Endothelial cell of umbilical vein (primary cell): ENCODE measurements at regions not wholly inside any gene's neighbourhood (a gene's known extent, or its start where the extent isn't known, plus 50 kb on each side); places are given as distances from the start of the nearest gene placed in this dataset.

ENCODE experiments used
- BruUV-seq: library from RNA; stranded (reverse); fragments of 400-500 nt; replicated peaks from 2 replicates; lab custom pipeline; 2021; lab: Mats Ljungman, UMichigan
- CTCF ChIA-PET: fragments of 300-600, 350-600 bp; sonication (Branson Sonifier 250); formaldehyde crosslinking; loops from one replicate; lab custom pipeline; 2021; ENCODE audit warnings: antibody characterized with exemption, inconsistent platforms; lab: Charles Lee
- POLR2A ChIA-PET: fragments of 300-600, 350-600 bp; sonication (Branson Sonifier 250); formaldehyde crosslinking; loops from one replicate; lab custom pipeline; 2021; ENCODE audit warnings: antibody characterized with exemption, inconsistent platforms; lab: Charles Lee
- DNase-seq: peaks from one replicate; pipeline ENCODE4 v3.0.0-alpha.2; 2011; ENCODE audit warnings: low read depth, low spot score
- FAIRE-seq: peaks from 2 replicates; lab custom pipeline; 2011; peaks lifted over from hg19 to GRCh38; lab: Jason Lieb, UNC
- H2AFZ ChIP-seq: 2 replicates; pipeline ENCODE4 v1.6.0; 2012; ENCODE audit warnings: low read depth, low read length, control low read depth, inconsistent platforms
- H3K27ac ChIP-seq: 2 replicates; pipeline ENCODE4 v1.5.1; 2011; ENCODE audit warnings: low read depth, mild to moderate bottlenecking, control low read depth, low read length, moderate library complexity; ENCODE audit not compliant: insufficient read depth
- H3K27me3 ChIP-seq, 2 experiments: 2 replicates each; pipeline versions ENCODE4 v1.6.0 to v1.6.1; 2011; ENCODE audit warnings: low read length in 2 of 2, mixed read lengths in 1 of 2; ENCODE audit not compliant: control insufficient read depth in 2 of 2, insufficient read depth in 2 of 2
- H3K36me3 ChIP-seq, 2 experiments: 2 replicates in 1 of 2; 3 replicates in 1 of 2; pipeline ENCODE4 v1.5.1; 2011; ENCODE audit warnings: low read length in 2 of 2, mild to moderate bottlenecking in 1 of 2, moderate library complexity in 1 of 2; ENCODE audit not compliant: control insufficient read depth in 2 of 2, insufficient read depth in 2 of 2; ENCODE audit errors: extremely low read depth in 1 of 2
- H3K4me1 ChIP-seq: 3 replicates; pipeline ENCODE4 v1.5.1; 2011; ENCODE audit warnings: mild to moderate bottlenecking, low read length; ENCODE audit not compliant: control insufficient read depth, insufficient read depth; ENCODE audit errors: extremely low read depth
- H3K4me2 ChIP-seq: 2 replicates; pipeline ENCODE4 v1.6.1; 2011; ENCODE audit warnings: low read length, control low read depth, mixed read lengths; ENCODE audit not compliant: insufficient read depth
- H3K4me3 ChIP-seq, 3 experiments: fragments of 200-600 bp in 1 of 3; sonication (generic), shearing (Covaris generic) in 1 of 3; replicated peaks in 1 of 3; 2 replicates each; pipeline ENCODE4 v1.5.1; 2011 to 2016; ENCODE audit warnings: control low read depth in 3 of 3, low read length in 3 of 3, mild to moderate bottlenecking in 2 of 3, inconsistent platforms in 1 of 3, low read depth in 1 of 3, moderate library complexity in 1 of 3; ENCODE audit not compliant: insufficient read depth in 1 of 3
- H3K79me2 ChIP-seq: 2 replicates; pipeline ENCODE4 v1.6.0; 2012; ENCODE audit warnings: low read length, inconsistent platforms; ENCODE audit not compliant: control insufficient read depth, insufficient read depth
- H3K9ac ChIP-seq: replicated peaks from 2 replicates; pipeline ENCODE3; 2011; ENCODE audit warnings: low read length, control low read depth; ENCODE audit not compliant: insufficient read depth; ENCODE audit errors: extremely low read depth
- H3K9me1 ChIP-seq: replicated peaks from 3 replicates; pipeline ENCODE4 v1.6.0; 2011; ENCODE audit warnings: mild to moderate bottlenecking, low read length; ENCODE audit not compliant: control insufficient read depth, insufficient read depth; ENCODE audit errors: extremely low read depth
- H3K9me3 ChIP-seq: replicated peaks from 2 replicates; pipeline ENCODE4 v1.5.1; 2012; ENCODE audit warnings: low read length, inconsistent platforms; ENCODE audit not compliant: control insufficient read depth, insufficient read depth
- H4K20me1 ChIP-seq: replicated peaks from 2 replicates; pipeline ENCODE3; 2011; ENCODE audit warnings: mild to moderate bottlenecking, low read length; ENCODE audit not compliant: control insufficient read depth, insufficient read depth; ENCODE audit errors: extremely low read depth
- CTCF ChIP-seq, 2 donors: IDR thresholded peaks; 1 replicate in 1 of 2; 2 replicates in 1 of 2; pipeline ENCODE4 v1.5.1; 2011; ENCODE audit warnings: low read length in 2 of 2, mild to moderate bottlenecking in 2 of 2, moderate library complexity in 2 of 2, control low read depth in 1 of 2, inconsistent platforms in 1 of 2, low read depth in 1 of 2; ENCODE audit not compliant: insufficient read depth in 1 of 2; ENCODE audit errors: extremely low read depth in 1 of 2
- EZH2 ChIP-seq: IDR thresholded peaks from 2 replicates; pipeline ENCODE4 v1.6.1; 2012; ENCODE audit warnings: borderline replicate concordance, low read depth, mild to moderate bottlenecking, moderate library complexity, low read length, inconsistent platforms; ENCODE audit not compliant: severe bottlenecking
- FOS ChIP-seq: IDR thresholded peaks from 2 replicates; pipeline ENCODE4 v1.6.1; 2011; ENCODE audit warnings: mild to moderate bottlenecking, low read length, moderate library complexity, borderline replicate concordance; ENCODE audit not compliant: insufficient read depth
- GATA2 ChIP-seq: IDR thresholded peaks from 2 replicates; pipeline ENCODE4 v1.7.0; 2011; ENCODE audit warnings: low read depth, mild to moderate bottlenecking, moderate library complexity, mixed read lengths, low read length; ENCODE audit not compliant: insufficient read length, insufficient read depth
- JUN ChIP-seq: IDR thresholded peaks from 2 replicates; pipeline ENCODE4 v1.6.1; 2011; ENCODE audit warnings: borderline replicate concordance, low read depth; ENCODE audit not compliant: insufficient read length, insufficient read depth
- MYC ChIP-seq: IDR thresholded peaks from one replicate; pipeline ENCODE4 v1.6.1; 2011; ENCODE audit warnings: mild to moderate bottlenecking, low read depth, low read length
- POLR2A ChIP-seq: IDR thresholded peaks from 2 replicates; pipeline ENCODE4 v1.6.1; 2012; ENCODE audit warnings: low read depth, mild to moderate bottlenecking, control low read depth, low read length
- POLR2AphosphoS5 ChIP-seq: IDR thresholded peaks from 2 replicates; pipeline ENCODE4 v1.6.1; 2012; ENCODE audit warnings: low read depth, mild to moderate bottlenecking, control low read depth, low read length, moderate library complexity; ENCODE audit not compliant: insufficient read depth
- dilution Hi-C: fragments of 300-500 bp; cut with MboI; formaldehyde crosslinking; loops from one replicate; pipeline ENCODE4 v1.15.0; 2019; ENCODE audit warnings: low sequenced_read_pairs; ENCODE audit not compliant: extremely low pct_ligation_motif_present
- intact Hi-C: fragments of 100-400 bp; cut with micrococcal nuclease; formaldehyde crosslinking; loops from one replicate; pipeline ENCODE4 v1.10.0; 2022
- TF ChIP-seq, protein P1 (sequence below): IDR thresholded peaks from 2 replicates; pipeline ENCODE4 v1.6.1; 2011; ENCODE audit not compliant: insufficient read depth, insufficient read length

GRCh38 chr12:22969521-22969920, 344.6 kb downstream of the ETNK1 start:
- H3K9ac ChIP-seq = no peak overlapping the region
- no peaks in the 10 kb centered on the region for H3K79me2 ChIP-seq
- no peaks in the 10 kb centered on the region for H3K9me1 ChIP-seq
- DNase-seq = no peak
- no peak overlapping the region for H3K27ac ChIP-seq
- CTCF ChIA-PET = no interaction called here
- no peak overlapping the region for H3K4me2 ChIP-seq
- FAIRE-seq = no peak
- dilution Hi-C loops (no loop called here), intact Hi-C loops (no loop called here)
- H2AFZ ChIP-seq = no peak overlapping the region
- no TSS peak for BruUV-seq
- H3K9me3 ChIP-seq = no peaks in the 10 kb centered on the region
- H3K27me3 ChIP-seq = peaks cover 0 to 2% of the 10 kb centered on the region in 2 experiments
- POLR2A ChIA-PET = no interaction called here
- H4K20me1 ChIP-seq = no peaks in the 10 kb centered on the region
- peaks cover 3% of the 10 kb centered on the region for H3K4me1 ChIP-seq
- TF ChIP-seq EZH2 = no peak
- no peak for TF ChIP-seq CTCF (IDR thresholded peaks at IDR 0.05; ENCODE audit: extremely low read depth in 1 of 2, insufficient read depth in 1 of 2, low read depth in 1 of 2, low read length in 2 of 2)
- no peaks in the 10 kb centered on the region for H3K36me3 ChIP-seq
- no peak overlapping the region for H3K4me3 ChIP-seq

GRCh38 chr12:22971247-22971646, 346.3 kb downstream of the ETNK1 start:
- no TSS peak for BruUV-seq
- H3K36me3 ChIP-seq = no peaks in the 10 kb centered on the region
- intact Hi-C loops (loop anchor here (10.0 kb wide), 1 partner anchor 286 kb away; no protein-coding TSS in a partner anchor), dilution Hi-C loops (no loop called here)
- H3K4me3 ChIP-seq = no peak overlapping the region
- CTCF ChIA-PET = interaction anchor here (0.7 kb wide), 1 partner anchor 13 kb away, joined by 3 read pairs; no protein-coding TSS in a partner anchor
- H3K4me2 ChIP-seq = no peak overlapping the region
- no peaks in the 10 kb centered on the region for H3K9me3 ChIP-seq
- H3K9me1 ChIP-seq = no peaks in the 10 kb centered on the region
- no peak overlapping the region for H3K27ac ChIP-seq
- H2AFZ ChIP-seq = no peak overlapping the region
- no peaks in the 10 kb centered on the region for H3K79me2 ChIP-seq
- no peak for FAIRE-seq
- POLR2A ChIA-PET = no interaction called here
- no peak for DNase-seq
- H3K4me1 ChIP-seq = peaks cover 12% of the 10 kb centered on the region
- no peak overlapping the region for H3K9ac ChIP-seq
- TF ChIP-seq CTCF (IDR thresholded peaks at IDR 0.05; ENCODE audit: extremely low read depth in 1 of 2, insufficient read depth in 1 of 2, low read depth in 1 of 2, low read length in 2 of 2) (no peak), JUN (no peak), MYC (no peak), POLR2AphosphoS5 (no peak), FOS (no peak), GATA2 (no peak), EZH2 (no peak), POLR2A (no peak)
- TF ChIP-seq, protein P1, sequence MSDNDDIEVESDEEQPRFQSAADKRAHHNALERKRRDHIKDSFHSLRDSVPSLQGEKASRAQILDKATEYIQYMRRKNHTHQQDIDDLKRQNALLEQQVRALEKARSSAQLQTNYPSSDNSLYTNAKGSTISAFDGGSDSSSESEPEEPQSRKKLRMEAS = no peak
- peaks cover 0 to 2% of the 10 kb centered on the region in 2 experiments for H3K27me3 ChIP-seq
- no peaks in the 10 kb centered on the region for H4K20me1 ChIP-seq
